Adrenal gland (tissue), 9 donors: ENCODE measurements at regions not wholly inside any gene's neighbourhood (a gene's known extent, or its start where the extent isn't known, plus 50 kb on each side); places are given as distances from the start of the nearest gene placed in this dataset.
A peak's percentile ranks its signal among the peaks of the same experiment; 100 is the strongest.
"Not testable (repeated sequence)": the region's sequence is repeated elsewhere in the genome, so short reads cannot be mapped to it uniquely, and the experiment has no call there.

Experiments
- DNase-seq, 7 donors: peaks; one replicate each; pipeline ENCODE4 v3.0.0-alpha.2; 2019 to 2020
- H3K27ac ChIP-seq, 5 donors: fragments of 200-600 bp; sonication (generic) in 4 of 5; 1 replicate in 3 of 5; 2 replicates in 2 of 5; pipeline versions ENCODE4 v1.5.1 to v1.8.0; 2016 to 2020; ENCODE audit warnings: mild to moderate bottlenecking in 1 of 5
- H3K27me3 ChIP-seq: fragments of 200-600 bp; 2 replicates; pipeline ENCODE4 v1.8.0; 2021
- H3K36me3 ChIP-seq, 2 donors: fragments of 200-600 bp; replicated peaks in 1 of 2; 1 replicate in 1 of 2; 2 replicates in 1 of 2; pipeline versions ENCODE4 v1.5.1 to v1.8.0; 2018 to 2022
- H3K4me1 ChIP-seq, 2 donors: fragments of 200-600 bp; replicated peaks in 1 of 2; 1 replicate in 1 of 2; 2 replicates in 1 of 2; pipeline versions ENCODE4 v1.5.1 to v1.8.0; 2018 to 2021
- H3K4me3 ChIP-seq, 4 donors: fragments of 200-600 bp; sonication (generic) in 3 of 4; one replicate each; pipeline ENCODE4 v1.5.1; 2016 to 2018
- H3K9me3 ChIP-seq, 3 donors: fragments of 200-600 bp; sonication (generic) in 1 of 3; replicated peaks in 1 of 3; 1 replicate in 2 of 3; 2 replicates in 1 of 3; pipeline versions ENCODE4 v1.5.1 to v1.8.0; 2016 to 2021
- POLR2A ChIP-seq, 2 donors: fragments of 450-650 bp; IDR thresholded peaks; one replicate each; pipeline ENCODE4 v1.6.1; 2017; ENCODE audit warnings: antibody characterized with exemption in 2 of 2, mild to moderate bottlenecking in 2 of 2, moderate library complexity in 1 of 2
- WGBS, 4 donors: extraction: QIAGEN DNeasy Blood & Tissue Kit in 2 of 4; methylation state at CpG; one replicate each; pipeline versions ENCODE4 v1.1.5 to v1.1.7; 2013 to 2017; 5-methylcytosine and 5-hydroxymethylcytosine counted together
- intact Hi-C, 2 donors: fragments of 100-400 bp; cut with DNase I; formaldehyde crosslinking; loops; one replicate each; pipeline versions ENCODE4 v1.14.1 to v1.15.0; 2022 to 2023
- TF ChIP-seq, protein P1 (sequence below), 6 experiments: fragments of 450-650 bp in 4 of 6; fragments of 200-600 bp in 2 of 6; sonication (generic) in 1 of 6; IDR thresholded peaks; 1 replicate in 5 of 6; 2 replicates in 1 of 6; pipeline versions ENCODE4 v1.5.1 to v1.8.0; 2016 to 2021; ENCODE audit warnings: antibody characterized with exemption in 6 of 6, mild to moderate bottlenecking in 2 of 6, moderate library complexity in 1 of 6
- donor health status: healthy with polysubstance abuse.
- donor health status: Bipolar disorder and iron deficiency.
- donor health status: DM: yes; HTN: yes; CAD: no.
- donor health status: DM: no; HTN: no; CAD: no.
- donor health status: DM: no; HTN: no; CAD: no.

DNA sequence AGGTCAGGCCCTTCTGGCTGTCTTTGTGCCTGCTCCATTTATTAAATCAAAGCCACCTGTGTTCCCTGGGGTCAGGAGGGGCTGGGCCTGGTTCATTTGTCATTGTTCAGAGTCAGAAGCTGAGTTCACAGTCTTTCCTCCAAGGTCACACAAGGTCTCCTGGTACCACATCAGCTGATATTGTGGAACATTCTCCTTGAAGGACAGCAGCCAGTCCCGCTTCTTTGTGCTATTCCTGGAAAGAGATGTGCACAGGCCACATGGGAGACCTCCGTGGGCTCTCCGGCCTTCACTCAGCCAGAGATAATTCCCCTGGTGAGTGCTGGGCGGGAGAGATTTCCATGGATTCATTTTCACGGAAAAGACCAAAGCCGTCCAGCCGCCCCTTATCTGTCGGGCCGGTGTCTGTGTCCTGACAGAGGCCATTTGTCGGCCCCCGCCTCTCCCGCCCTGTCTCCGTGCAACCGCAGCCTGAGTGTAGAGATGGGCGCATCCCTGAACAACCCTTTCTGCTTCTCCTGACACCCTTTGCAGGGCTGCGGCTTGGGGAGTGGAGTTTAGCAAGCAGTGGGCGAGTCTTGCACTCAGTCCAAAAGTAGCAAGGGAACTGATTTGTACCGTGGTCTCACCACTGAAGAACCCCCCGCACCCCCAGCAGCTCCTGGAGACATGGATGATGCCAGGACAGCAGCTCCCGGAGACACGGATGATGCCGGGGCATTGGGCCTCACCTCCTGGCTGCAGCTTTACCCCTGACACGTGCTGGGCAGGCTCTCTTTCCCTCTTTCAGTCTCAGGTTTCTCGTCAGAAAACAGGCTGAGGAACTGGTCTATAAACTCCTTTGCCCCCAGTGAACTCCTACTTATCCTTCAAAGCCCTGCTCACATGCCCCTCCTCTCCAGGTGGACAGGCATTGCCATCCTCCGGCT, 198.4 kb downstream of the LAT start:
- H3K27ac ChIP-seq, H3K4me3 ChIP-seq, intact Hi-C loops, H3K9me3 ChIP-seq, H3K27me3 ChIP-seq, H3K36me3 ChIP-seq: not testable (repeated sequence)
- WGBS, 4 donors, result 79 to 90% (median 86%) methylated on average over 10 to 25 of the region's 25 CpGs
- DNase-seq, result peak in 1 of 7 donors; percentile 42
- peaks cover 11 to 14% of the 10 kb centered on the region in 2 donors for H3K4me1 ChIP-seq

DNA sequence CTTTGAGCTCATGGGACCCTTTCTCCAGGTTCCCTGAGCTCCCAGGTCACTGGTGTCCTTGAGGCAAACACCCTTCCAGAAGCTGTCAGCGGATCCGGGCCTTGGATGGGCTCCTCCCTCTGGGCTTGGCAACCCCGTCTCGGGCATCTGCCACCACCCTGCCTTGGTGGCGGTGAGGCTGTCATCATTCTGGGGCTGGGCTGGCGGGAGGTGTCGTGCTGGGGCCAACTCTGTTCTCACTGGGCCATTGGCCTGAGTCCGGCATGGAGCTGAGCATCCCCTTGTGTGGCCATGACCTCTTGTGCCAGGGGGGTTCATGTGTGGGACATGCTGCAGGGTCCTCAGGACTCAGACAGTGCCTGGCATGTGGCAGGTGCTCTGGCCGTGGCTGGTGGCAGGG, 197.6 kb downstream of the LAT start:
- no peaks in the 10 kb centered on the region for H3K36me3 ChIP-seq
- TF ChIP-seq, protein P1, sequence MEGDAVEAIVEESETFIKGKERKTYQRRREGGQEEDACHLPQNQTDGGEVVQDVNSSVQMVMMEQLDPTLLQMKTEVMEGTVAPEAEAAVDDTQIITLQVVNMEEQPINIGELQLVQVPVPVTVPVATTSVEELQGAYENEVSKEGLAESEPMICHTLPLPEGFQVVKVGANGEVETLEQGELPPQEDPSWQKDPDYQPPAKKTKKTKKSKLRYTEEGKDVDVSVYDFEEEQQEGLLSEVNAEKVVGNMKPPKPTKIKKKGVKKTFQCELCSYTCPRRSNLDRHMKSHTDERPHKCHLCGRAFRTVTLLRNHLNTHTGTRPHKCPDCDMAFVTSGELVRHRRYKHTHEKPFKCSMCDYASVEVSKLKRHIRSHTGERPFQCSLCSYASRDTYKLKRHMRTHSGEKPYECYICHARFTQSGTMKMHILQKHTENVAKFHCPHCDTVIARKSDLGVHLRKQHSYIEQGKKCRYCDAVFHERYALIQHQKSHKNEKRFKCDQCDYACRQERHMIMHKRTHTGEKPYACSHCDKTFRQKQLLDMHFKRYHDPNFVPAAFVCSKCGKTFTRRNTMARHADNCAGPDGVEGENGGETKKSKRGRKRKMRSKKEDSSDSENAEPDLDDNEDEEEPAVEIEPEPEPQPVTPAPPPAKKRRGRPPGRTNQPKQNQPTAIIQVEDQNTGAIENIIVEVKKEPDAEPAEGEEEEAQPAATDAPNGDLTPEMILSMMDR (IDR thresholded peaks at IDR 0.05), result no peak
- TF ChIP-seq POLR2A (IDR thresholded peaks at IDR 0.05), result no peak
- 87% methylated on average over 9 of the region's 9 CpGs; no CpG with 5 or more reads in 2 of the 4 donors for WGBS, 4 donors
- DNase-seq, result no peak
- intact Hi-C loops, result no loop called here
- no peaks in the 10 kb centered on the region for H3K27me3 ChIP-seq
- no peak overlapping the region for H3K27ac ChIP-seq
- peaks cover 16 to 20% of the 10 kb centered on the region in 2 donors for H3K4me1 ChIP-seq
- H3K9me3 ChIP-seq, result no peaks in the 10 kb centered on the region
- no peak overlapping the region for H3K4me3 ChIP-seq

DNA sequence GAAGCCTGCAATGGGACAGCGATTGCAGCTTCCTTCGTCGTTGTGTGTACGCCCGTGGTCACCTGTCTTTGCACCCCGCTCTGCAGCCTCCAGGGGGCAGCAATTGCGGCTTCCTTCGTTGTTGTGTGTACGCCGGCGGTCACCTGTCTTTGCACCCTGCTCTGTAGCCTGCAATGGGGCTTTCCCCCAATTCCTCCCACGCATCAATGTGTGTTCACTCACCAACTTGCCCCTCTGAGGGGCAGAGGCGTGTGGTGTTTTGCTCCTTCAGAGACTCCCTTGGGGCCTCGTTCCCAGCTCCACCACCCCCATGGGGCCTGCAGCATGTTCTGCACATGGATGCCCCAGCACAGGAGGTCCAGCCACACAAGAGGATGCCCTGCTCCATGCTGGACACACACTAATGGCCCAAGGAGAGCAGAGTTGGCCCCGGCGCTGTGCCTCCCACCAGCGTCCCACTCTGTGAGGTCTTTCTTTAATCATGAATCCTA, 197.1 kb downstream of the LAT start:
- H3K27me3 ChIP-seq, H3K27ac ChIP-seq, DNase-seq, H3K4me3 ChIP-seq, H3K9me3 ChIP-seq, H3K36me3 ChIP-seq, intact Hi-C loops: not testable (repeated sequence)
- WGBS, 4 donors, result 84 to 92% (median 90%) methylated on average over 13 to 17 of the region's 17 CpGs
- peaks cover 18 to 24% of the 10 kb centered on the region in 2 donors for H3K4me1 ChIP-seq

DNA sequence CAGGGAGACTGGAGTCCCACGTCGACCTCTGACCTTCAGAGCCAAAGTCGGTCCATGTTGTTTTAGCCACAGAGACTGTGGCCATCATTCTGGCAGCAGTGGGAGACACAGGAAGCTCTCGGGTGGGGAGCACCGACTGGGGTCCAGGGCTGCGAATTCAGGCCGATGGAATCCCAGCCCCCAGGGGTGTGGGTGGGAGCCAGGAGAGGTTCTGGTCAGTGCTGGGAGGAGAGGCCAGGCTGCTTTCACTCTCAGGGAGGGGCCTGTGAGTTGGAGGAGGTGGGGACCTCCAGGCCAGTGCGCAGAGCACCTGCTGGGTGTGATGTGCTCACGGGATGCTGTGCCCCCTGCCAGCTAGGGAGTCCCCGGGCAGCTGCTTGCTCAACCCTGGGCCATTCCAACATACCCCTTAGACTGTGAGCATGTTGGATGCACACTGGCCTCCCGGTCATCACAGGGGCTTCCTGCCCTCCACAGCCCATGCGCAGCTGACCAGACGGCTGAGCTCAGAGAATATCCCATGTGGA, 196.5 kb downstream of the LAT start:
- H3K36me3 ChIP-seq, H3K27ac ChIP-seq, H3K4me3 ChIP-seq, intact Hi-C loops, H3K27me3 ChIP-seq, DNase-seq, H3K9me3 ChIP-seq: not testable (repeated sequence)
- H3K4me1 ChIP-seq, result peaks cover 18 to 24% of the 10 kb centered on the region in 2 donors
- WGBS, 4 donors, result 92 to 97% (median 96%) methylated on average over 2 to 13 of the region's 13 CpGs

DNA sequence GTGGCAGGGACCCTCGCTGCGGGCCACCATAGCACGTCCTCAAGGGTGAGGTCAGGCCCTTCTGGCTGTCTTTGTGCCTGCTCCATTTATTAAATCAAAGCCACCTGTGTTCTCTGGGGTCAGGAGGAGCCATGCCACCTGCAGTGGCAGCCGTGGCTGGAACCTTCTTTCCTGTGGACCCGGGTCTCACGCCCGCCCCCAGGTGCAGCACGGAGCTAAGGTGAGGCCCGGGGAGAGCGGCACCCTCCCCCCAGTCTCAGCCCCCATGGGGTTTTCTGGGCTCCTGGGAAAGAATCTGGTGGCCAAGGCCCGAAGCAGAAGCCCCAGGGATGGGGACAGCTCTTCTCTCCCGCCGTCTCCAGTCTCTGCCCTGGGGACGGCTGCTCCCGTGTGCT, 195.4 kb downstream of the LAT start:
- WGBS, 4 donors, result 94 to 96% (median 96%) methylated on average over 5 to 15 of the region's 15 CpGs

DNA sequence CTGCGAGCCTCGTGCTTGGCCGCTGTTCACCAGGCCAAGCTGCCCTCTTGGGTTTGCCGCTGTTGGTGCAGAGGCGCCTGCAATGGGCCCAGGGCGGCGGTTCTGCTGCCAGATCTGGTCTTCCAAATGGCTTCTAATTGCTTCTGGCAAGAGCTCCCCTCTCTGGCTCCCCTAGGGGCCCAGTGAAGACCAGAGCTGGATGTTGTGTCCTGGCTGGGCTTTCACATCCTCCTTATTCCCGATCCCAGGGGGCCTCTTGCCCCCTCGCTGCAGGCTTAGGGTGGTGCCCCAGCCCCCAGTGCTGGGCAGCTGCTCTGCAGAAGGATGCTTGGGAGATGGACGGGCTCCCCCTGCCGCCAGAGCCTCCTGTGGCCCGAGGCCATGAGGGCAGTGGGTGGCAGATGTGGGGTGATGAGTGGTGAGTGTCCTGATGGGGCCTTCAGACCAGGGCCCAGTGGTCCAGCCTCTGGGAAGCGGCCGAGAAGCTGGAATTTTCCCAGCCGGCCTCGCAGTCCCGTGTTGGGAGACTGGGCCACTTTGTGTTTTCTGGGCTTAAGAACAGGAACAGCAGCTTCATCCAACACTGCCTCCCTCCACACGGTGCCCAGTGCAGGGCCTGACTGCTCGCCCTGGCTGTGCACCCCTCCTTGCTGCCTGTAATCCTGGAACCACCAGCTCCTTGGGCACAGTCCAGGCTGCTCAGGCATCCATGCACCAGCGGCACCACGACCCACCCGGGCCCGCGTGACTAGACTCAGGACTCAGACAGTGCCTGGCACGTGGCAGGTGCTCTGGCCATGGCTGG, 194.8 kb downstream of the LAT start:
- Histone ChIP-seq H3K27ac (peak overlapping the region in 4 of 5 donors; percentile 76 to 97 (median 90)), H3K4me1 (peaks cover 18 to 24% of the 10 kb centered on the region in 2 donors)
- H3K36me3 ChIP-seq, H3K4me3 ChIP-seq, intact Hi-C loops, H3K9me3 ChIP-seq, H3K27me3 ChIP-seq: not testable (repeated sequence)
- 82 to 86% (median 83%) methylated on average over 9 to 25 of the region's 25 CpGs for WGBS, 4 donors
- TF ChIP-seq, protein P1 (IDR thresholded peaks at IDR 0.05), result peak in 2 of 6 experiments; percentile 19 to 29
- peak in 2 of 7 donors; percentile 50 to 54 for DNase-seq

More for the DNA sequence above, 195.4 kb downstream of the LAT start:
- H3K4me3 ChIP-seq, H3K36me3 ChIP-seq, DNase-seq, intact Hi-C loops, H3K27me3 ChIP-seq, H3K9me3 ChIP-seq: not testable (repeated sequence)
- H3K27ac ChIP-seq, result peak overlapping the region in 2 of 5 donors; percentile 93 to 97
- H3K4me1 ChIP-seq, result peaks cover 18 to 24% of the 10 kb centered on the region in 2 donors
